Pulmonary artery endothelial cell (primary cell): ENCODE measurements at regions not wholly inside any gene's neighbourhood (a gene's known extent, or its start where the extent isn't known, plus 50 kb on each side); places are given as distances from the start of the nearest gene placed in this dataset.
A peak's percentile ranks its signal among the peaks of the same experiment; 100 is the strongest.
"Not testable (repeated sequence)": the region's sequence is repeated elsewhere in the genome, so short reads cannot be mapped to it uniquely, and the experiment has no call there.

ENCODE experiments used
- DNase-seq: peaks from one replicate; pipeline ENCODE4 v3.0.0-alpha.2; 2011; ENCODE audit warnings: low read depth, low spot score

DNA sequence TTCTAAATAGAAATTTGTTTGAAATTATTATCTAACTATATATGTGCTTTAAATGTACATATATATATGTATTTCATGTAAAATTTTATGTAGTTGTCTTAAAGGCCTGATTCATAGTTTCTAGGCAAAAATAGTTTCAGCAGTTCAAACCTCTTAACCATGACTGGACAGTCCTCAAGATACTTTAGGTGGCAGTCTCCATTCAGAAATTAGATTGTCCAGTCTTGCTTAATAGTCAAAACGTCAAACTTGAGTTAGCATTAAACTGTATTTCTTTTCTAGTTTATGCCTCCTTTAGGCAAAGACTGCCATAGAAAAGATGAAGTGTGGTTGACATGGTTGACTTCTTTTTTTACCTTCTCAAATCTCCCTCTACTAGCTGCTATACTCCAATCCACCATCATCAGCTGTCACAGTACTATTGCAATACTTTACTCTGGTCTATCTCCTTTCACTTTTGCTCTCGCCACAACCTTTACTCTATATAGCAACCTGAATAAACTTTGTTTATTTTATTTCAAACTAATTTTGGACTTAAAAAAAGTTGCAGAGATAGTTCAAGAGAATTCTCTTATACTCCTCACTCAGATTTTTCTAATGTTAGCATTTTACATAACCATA, 395.6 kb upstream of the DIPK2B start:
- no peak for DNase-seq

DNA sequence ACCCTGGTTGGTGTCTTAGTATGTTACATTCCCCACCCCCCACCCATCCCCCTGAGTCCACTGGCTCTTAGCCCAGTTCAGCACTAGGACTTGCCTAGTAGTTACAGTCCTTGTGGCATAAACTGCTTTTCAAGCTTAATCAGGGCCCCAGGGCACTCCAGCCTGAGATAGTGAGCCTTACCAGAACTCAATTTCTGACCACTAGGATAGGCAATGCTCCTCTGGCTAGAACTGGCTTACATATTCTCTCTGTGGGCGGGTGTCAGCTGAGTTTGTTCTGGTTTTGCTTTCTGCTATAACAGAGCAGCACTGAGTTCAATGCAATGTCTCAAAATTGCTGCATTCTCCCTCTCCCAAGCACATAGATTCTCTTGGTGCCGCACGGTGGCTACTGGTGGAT, 391.4 kb upstream of the DIPK2B start:
- DNase-seq: no peak

DNA sequence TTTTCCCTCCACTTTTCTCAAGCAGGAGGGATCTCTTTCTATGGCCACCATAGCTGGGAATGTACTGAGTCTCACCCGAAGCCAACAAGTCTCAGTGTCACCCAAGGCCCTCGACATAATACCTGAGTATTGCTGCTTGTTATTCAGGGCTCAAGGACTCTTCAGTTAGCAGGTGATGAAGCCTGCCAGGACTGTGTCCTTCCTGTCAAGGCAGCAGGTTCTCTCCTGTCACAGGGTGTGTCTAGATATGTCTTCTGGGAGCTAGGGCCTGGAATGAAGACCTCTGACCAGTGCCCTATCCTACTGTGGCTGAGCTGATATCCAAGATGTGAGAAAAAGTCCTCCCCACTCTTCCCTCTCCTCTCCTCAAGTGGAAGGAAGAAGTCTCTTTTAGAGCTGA, 391.0 kb upstream of the DIPK2B start:
- no peak for DNase-seq

DNA sequence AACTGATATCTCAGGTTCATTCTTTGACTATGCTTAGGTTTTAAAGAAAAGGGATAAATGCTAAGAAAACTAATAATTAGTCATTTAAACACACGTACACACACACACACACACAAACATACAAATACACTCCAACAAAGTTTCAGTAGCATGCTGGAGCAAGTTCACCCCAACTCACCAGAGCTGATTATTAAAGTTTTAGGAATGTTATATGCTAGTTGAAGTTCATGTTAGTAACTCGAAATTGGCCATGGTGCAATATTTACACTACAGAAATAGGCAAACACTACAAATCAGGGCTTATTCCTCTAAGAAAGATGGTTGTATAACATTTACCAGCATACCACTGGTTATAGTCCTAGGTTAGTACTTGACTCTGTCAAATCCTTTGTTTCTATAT, 384.0 kb upstream of the DIPK2B start:
- DNase-seq: no peak

DNA sequence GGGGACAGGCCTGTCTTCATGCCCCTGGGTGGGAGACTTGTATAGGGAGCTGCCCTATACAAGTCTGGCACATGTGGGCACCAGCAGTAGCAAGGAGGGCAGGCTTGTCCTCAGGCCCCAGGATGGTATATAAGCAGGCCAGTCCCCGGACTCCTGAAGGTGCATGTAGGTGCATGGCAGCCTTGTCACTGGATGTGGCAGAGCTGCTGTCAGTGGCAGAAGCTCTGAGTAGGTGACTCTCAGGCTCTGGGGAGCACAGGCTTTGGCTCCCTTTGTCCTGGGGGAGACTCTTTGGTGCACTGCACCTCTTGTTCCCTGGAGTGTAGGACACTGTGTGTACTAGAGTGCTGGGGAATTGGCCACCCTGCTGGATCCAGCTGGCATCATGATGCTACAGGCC, 376.7 kb upstream of the DIPK2B start:
- no peak for DNase-seq

DNA sequence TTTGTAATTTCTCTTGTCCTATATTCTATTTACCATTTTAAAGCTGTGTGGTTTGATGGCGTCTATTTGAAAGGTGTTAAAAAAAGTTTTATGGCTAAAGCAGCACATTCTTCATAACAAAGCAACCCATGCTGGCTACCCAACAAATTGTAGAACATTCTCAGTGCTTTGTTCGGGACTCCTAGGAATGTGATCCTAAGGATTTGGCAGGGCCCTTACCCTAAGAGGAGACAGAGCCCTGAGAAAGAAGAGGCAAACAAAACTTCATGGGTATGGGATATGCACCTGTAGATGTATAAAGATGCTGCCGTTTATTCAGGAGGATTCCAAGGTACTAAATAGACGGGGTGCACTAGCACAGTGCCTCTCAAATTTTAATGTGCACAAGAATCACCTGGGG, 370.8 kb upstream of the DIPK2B start:
- DNase-seq: no peak

DNA sequence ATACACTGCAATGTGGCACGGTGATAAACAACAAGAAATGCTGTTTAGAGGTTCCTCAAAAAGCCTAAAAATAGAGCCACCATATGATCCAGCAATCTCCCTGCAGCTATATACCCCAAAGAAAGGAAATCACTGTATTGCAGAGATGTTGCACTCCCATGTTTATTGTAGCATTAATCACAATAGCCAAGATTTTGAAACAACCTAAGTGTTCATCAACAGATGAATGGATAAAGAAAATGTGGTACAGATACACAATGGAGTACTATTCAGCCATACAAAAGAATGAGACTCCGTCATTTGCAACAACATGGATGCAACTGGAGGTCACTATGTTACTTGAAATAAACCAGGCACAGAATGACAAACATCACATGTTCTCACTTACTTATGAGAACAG, 365.8 kb upstream of the DIPK2B start:
- DNase-seq: no peak

DNA sequence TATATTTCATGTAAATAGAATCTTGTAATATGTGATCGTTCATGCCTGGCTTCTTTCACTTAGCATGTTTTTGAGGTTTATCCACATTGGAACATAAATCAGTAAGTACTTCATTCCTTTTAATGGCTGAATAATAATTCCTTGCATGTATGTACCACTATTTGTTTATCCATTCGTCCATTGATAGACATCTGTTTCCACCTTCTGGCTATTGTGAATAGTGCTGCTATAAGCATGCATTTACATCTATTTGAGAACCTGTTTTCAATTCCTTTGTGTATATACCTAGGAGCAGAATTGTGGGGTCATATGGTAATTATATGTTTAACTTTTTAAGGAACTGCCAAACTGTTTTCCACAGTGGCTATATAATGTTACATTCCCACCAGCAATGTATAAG, 356.7 kb upstream of the DIPK2B start:
- DNase-seq: no peak

DNA sequence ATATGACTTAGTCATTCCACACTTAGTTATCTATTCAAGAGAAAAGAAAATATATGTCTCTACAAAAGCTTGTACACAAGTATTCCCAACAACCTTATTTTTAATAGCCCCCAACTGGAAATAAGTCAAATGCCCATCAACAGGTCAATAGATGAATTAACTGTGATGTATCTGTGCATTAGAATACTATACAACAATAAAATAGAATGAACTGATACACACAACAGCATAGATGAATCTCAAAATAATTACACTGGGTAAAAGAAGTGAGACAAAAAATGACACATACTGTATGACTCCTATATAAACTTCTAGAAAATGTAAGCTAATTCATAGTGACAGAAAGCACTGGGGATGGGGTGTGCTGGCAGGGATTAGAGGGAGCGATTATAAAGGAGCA, 354.1 kb upstream of the DIPK2B start:
- no peak for DNase-seq

DNA sequence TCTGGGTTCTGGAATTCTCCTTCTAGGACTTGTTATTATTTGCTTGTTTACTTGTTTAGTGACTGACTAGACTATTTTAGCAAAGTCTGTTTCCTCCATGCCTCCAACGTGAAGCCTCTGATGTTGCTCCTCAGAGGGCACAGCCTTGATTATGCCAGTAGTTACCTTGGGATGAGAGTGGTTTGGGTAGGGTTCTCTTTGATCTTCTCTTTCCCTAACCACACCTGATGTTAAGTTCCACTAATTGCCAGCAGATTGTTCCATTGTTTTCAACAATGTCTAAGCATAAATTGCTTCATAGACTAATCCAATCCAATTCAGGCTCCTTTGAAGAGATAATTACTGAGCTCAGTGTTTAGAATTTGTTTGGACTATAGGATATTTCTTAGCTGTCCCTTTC, 352.7 kb upstream of the DIPK2B start:
- DNase-seq: no peak

DNA sequence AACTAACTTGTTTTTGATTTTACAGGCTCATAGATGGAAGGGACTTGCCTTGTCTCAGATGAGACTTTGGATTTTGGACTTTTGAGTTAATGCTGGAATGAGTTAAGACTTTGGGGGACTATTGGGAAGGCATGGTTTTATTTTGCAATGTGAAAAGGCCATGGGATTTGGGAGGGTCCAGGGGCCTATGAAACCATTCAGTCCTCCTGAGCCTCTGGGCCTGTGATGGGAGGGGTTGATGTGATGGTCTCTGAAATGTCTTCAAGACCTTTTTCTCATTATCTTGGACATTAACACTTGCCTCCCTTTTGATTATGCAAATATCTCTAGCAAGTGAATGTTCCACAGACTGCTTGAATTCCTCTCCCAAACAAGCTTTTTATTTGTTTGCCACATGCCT, 346.0 kb upstream of the DIPK2B start:
- DNase-seq: not testable (repeated sequence)

DNA sequence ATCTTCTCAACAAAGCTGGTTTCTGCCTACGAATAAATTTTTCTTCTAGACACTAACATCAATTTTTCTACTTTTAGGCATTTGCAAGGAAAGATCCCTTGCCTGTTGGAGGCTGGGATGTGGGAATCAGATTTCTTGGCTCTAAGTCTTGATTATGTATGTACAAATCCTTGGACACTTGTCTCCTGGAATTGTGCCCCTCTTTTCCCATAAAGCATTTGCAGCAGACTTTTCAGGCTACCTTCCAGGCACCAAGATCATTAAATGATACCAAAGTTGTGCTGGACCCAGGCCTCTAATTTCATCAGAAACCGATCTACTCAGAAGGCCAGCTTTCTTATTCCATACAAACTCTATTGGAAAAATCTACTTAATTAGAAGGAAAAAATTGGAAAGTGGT, 339.5 kb upstream of the DIPK2B start:
- no peak for DNase-seq

DNA sequence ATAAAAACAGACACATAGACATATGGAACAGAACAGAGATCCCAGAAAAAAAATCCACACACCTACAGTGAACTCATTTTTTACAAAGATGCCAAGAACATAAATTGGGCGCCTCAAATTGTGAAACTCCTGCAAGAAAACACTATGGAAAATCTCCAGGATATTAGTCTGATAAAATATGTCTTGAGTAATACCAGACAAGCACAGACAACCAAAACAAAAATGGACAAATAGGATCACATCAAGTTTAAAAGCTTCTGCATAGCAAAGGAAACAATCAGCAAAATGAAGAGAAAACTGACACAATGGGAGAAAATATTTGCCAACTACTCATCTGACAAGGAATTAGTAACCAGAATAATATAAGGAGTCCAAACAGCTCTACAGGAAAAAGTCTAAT, 337.3 kb upstream of the DIPK2B start:
- no peak for DNase-seq

DNA sequence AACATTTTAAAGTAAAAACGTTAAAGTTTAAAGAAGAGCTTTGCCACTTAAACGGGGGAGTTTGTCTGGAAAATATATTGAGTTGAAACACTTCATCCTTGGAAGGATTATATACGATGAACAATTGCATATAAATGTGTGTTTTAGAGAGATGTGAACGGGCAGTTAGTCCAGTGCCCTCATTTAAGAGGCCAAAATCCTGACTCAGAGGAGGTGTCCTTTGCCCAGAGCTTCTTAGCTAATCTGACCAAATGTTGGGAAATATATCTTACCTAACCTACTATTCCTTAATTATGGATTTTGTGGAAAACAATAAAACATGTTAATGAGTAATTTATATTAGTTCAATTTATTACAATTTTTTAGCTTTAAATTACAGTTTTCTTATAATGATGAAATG, 327.2 kb upstream of the DIPK2B start:
- DNase-seq: no peak

DNA sequence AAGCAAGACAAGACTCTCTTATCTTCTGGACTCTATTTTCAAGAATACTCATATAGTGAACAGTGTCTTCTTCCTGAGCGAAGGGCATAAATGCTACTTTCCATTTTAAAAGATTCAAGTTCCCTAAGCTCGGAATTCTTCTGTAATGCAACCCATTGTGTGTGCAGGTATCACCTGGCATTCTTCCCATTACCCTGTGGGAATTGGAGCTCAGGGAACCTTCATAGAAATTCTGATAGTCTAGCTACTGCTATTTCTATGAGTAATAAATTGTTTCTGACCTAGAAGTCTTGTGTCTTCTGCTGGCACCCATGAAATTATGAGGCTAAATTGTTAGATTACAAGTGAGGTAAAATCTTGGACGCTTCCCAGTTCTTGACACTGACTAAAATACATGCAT, 324.1 kb upstream of the DIPK2B start:
- no peak for DNase-seq

DNA sequence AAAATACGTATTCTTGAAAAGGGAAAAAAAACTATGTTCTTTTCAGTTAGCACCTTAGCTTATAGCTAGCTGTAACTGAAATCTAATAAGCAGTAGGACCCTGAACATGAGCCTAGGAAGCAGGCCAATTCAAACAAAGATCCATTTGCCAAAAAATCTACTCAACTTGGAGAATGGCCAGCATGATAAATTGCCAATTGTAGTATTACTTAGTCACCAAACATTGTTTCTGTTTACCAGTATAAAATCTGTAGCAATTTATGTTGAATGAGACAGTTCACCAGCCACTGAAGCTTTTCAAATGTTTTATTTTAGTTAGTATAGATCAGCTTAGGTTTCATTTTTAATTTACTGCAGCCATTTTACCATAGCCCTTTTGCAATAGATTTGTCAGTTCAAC, 323.6 kb upstream of the DIPK2B start:
- peak; percentile 45 for DNase-seq

DNA sequence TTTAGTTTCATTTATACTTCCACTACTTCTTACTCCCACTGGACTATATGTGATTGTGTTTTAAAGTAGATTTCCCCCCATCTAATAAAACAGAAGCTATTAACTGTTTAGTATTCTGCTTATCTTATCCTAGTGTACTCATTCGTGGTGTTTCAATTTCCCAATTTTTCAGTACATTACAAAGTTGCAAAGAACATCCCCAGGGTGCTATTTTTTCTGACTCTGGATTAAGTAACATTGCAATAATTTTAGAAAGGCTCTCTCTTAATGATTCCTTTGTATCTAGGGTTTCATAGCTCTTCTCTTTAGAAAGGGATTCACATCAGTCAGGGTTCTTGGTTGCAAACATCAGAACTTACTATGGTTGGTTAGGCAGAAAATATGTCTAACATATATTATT, 317.9 kb upstream of the DIPK2B start:
- DNase-seq: no peak

DNA sequence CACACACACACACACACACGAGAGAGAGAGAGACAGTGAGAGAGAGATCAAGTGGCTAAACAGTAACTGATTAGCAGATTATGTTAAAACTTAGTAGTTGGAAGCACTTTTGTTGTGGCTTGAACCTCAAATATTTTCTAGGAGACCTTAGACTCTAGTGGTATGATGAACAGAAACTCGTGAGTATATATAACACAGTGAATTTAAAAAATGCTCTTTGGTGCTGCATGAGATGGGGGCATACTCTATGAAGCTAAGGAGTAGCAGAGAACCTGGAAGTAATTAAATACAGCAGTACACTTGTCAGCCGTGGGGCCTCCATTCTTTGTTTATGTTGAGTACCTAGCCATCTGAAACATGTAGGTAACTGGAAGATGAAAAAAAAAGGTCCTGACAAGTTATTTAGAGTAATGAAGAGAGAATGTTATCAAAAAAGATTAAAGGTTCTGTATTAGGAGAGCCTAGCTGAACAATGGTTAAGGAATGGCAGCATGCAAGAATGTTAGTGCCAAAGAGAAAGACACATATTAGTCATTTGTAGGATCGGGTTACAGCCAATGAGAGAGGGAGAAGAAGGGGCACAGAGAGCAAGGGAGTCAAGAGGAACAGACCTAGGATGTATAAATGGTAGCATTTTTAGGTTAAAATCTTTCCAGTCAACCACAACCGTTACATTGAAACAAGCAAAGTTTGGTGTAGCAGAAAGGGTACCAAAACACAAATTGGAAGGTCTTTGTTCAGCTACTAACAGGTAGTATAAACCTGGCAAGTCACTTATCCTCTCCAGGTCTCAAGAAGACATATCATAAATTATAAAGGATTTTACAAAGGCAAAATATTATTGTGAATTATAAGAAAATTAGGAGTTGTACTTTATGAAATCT, 316.7 kb upstream of the DIPK2B start:
- no peak for DNase-seq

DNA sequence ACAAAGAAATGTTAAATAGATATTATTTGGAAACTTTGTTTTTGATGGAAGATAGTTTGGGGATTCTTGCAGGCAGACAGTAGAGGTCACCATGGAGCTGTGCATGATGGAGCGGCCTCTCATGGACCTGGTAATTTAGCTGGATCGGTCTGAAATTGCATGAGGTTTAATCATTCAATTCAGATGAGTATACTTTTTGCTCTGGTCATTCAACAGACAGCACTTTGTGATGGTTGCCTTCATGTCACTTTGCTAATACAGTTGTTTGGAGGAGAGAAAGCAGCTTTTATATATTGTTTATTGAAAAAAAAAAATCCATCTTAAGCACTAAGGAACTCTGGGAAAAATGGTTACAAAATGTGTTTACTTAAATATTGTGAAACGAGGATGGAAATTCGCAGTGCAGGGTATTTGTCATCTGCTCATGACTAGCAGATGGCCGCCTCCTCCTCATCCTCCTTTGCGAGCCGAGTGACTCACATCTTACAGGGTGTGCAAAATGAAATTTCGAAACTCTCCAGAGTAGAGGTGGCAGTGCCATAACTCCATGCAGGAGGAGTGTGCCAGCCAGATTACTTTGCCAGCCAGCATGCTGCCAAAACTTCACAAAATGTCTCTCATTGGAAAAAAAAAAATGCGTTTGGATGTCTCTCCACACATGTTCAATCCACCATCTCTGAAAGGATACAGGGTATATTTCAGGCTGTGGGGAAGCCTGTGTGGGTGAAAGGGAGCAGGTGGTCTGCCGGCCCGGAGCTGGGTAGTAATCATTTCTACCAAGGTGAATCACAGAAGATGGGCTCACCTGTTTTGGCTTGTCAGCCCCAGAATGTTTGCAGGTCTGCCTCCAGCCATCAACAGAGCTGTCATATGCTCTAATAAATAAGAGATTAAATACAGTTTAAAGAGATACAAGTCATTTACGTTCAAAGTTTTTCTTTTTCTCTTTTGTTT, 314.9 kb upstream of the DIPK2B start:
- peak; percentile 44 for DNase-seq

DNA sequence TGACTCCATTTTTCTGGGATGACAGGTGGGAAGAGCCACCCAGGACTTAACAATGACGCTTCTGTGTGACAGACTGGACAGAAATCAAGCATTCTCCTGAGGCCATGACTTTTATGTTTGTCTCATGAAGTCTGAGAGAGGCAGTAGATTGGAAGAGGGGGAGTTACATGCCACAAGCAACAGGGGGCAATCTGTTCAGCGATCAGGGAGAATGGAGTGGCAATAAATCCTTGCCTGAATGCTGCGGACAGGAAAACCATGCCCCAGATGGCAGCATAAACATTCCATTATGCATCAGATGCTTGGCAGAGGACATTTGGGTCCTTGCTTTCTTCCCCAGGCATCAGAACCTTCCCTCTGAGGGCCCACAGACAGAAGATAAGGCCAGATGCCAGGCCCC, 312.4 kb upstream of the DIPK2B start:
- DNase-seq: no peak

DNA sequence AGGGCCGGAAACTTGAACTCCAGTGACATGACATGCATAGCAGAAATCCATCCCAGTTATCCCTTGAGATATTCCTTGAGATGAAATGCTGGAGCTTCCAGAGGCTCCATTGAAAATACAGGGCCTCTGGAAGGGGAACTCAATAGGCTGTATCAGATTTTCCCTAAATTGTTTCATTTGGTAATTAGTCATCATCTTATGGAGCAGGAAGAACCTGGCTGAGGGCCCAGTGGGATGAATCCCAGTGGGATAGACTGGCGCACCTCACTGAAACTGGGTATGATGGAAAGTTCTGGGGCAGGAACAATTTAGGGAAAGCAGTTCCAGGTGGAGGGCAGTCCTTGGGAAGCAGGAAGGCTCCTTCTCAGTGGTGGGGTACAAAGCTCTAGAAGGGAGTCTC, 307.8 kb upstream of the DIPK2B start:
- no peak for DNase-seq

DNA sequence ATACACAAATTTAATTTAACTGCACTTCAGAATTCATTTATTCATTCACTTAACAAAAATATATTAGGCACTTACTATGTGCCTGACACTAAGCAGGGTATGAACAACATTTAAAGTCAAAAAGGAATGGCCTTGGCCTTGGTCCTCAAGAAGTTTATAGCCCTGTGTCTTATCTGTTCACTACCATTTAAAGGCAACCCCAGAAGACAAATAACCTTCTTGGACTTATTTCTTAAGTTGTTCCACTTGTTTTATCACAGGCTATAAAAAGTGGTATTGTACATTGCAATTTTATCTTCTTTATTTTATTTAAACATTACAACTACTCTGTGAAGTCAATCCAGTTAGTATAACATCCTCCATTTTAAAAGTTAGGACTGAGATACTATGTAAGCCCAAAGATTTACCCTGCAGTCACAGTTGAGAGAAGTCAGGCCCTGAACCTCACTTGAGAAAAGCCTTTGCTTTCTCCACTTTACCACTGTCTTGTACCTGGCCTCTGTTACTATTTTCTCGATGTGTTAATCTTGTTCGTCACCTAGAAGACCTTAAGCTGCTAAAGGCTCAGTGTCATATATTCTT, 305.6 kb upstream of the DIPK2B start:
- DNase-seq: no peak
